Osteoblast (primary cell): ENCODE measurements at regions not wholly inside any gene's neighbourhood (a gene's known extent, or its start where the extent isn't known, plus 50 kb on each side); places are given as distances from the start of the nearest gene placed in this dataset.

Experiments
- DNase-seq: peaks from one replicate; pipeline ENCODE4 v3.0.0; 2011; ENCODE audit warnings: low spot score, mixed read lengths; ENCODE audit not compliant: insufficient read length; ENCODE audit errors: missing footprints
- H2AFZ ChIP-seq: 2 replicates; pipeline ENCODE4 v1.6.0; 2011; ENCODE audit warnings: mild to moderate bottlenecking, low read length
- H3K27ac ChIP-seq: 2 replicates; pipeline ENCODE4 v1.5.1; 2011; ENCODE audit warnings: mild to moderate bottlenecking, low read depth, low read length, moderate library complexity
- H3K27me3 ChIP-seq: 2 replicates; pipeline ENCODE4 v1.6.0; 2012; ENCODE audit warnings: mild to moderate bottlenecking, control low read depth, inconsistent platforms, low read length, moderate library complexity; ENCODE audit not compliant: insufficient read depth
- H3K36me3 ChIP-seq: 2 replicates; pipeline ENCODE4 v1.5.1; 2011; ENCODE audit warnings: mild to moderate bottlenecking, low read length, control low read depth, moderate library complexity; ENCODE audit not compliant: insufficient read depth
- H3K4me1 ChIP-seq: 2 replicates; pipeline ENCODE4 v1.5.1; 2011; ENCODE audit warnings: mild to moderate bottlenecking, low read length, control low read depth, moderate library complexity; ENCODE audit not compliant: insufficient read depth
- H3K4me2 ChIP-seq: 2 replicates; pipeline ENCODE4 v1.6.0; 2011; ENCODE audit warnings: mild to moderate bottlenecking, low read length; ENCODE audit not compliant: insufficient read depth
- H3K4me3 ChIP-seq: fragments of 200-600 bp; sonication (generic); 3 replicates; pipeline ENCODE4 v1.5.1; 2012; ENCODE audit warnings: mild to moderate bottlenecking, low read length, inconsistent platforms; ENCODE audit not compliant: insufficient read depth
- H3K79me2 ChIP-seq: 2 replicates; pipeline ENCODE4 v1.6.0; 2012; ENCODE audit warnings: mild to moderate bottlenecking, low read length, control low read depth, inconsistent platforms; ENCODE audit not compliant: insufficient read depth
- H3K9me3 ChIP-seq: 2 replicates; pipeline ENCODE4 v1.5.1; 2011; ENCODE audit warnings: low read depth, low read length, control low read depth
- H4K20me1 ChIP-seq: 2 replicates; pipeline ENCODE4 v1.6.0; 2012; ENCODE audit warnings: mild to moderate bottlenecking, low read length, control low read depth; ENCODE audit not compliant: insufficient read depth
- CTCF ChIP-seq: IDR thresholded peaks from 2 replicates; pipeline ENCODE4 v1.5.1; 2011; ENCODE audit warnings: mild to moderate bottlenecking, low read depth, low read length, moderate library complexity; ENCODE audit errors: extremely low read depth

- TF ChIP-seq CTCF: no peak
- Histone ChIP-seq H3K9me3 (no peaks in the 10 kb centered on the region), H3K4me3 (no peak overlapping the region), H3K36me3 (no peaks in the 10 kb centered on the region), H2AFZ (no peak overlapping the region), H3K79me2 (no peaks in the 10 kb centered on the region), H3K4me1 (no peaks in the 10 kb centered on the region), H3K4me2 (no peak overlapping the region), H4K20me1 (no peaks in the 10 kb centered on the region), H3K27me3 (no peaks in the 10 kb centered on the region), H3K27ac (no peak overlapping the region)
- DNase-seq: no peak
These were observed 108.2 kb downstream of the FOXD2 start for GRCh38 chr1:47545912-47546483.

- no peak overlapping the region for H2AFZ ChIP-seq
- H4K20me1 ChIP-seq: no peaks in the 10 kb centered on the region
- no peaks in the 10 kb centered on the region for H3K27me3 ChIP-seq
- no peak for TF ChIP-seq CTCF
- no peak overlapping the region for H3K27ac ChIP-seq
- no peak for DNase-seq
- H3K9me3 ChIP-seq: no peaks in the 10 kb centered on the region
- H3K79me2 ChIP-seq: no peaks in the 10 kb centered on the region
- H3K4me2 ChIP-seq: no peak overlapping the region
- no peaks in the 10 kb centered on the region for H3K36me3 ChIP-seq
- H3K4me1 ChIP-seq: no peaks in the 10 kb centered on the region
- H3K4me3 ChIP-seq: no peak overlapping the region
These were observed 110.1 kb downstream of the FOXD2 start for GRCh38 chr1:47547753-47548573.

GRCh38 chr1:47548637-47549036 is 110.8 kb downstream of the FOXD2 start:
- TF ChIP-seq CTCF: no peak
- H3K4me2 ChIP-seq: no peak overlapping the region
- no peaks in the 10 kb centered on the region for H4K20me1 ChIP-seq
- DNase-seq: no peak
- no peak overlapping the region for H2AFZ ChIP-seq
- no peaks in the 10 kb centered on the region for H3K79me2 ChIP-seq
- no peak overlapping the region for H3K4me3 ChIP-seq
- H3K27ac ChIP-seq: no peak overlapping the region
- no peaks in the 10 kb centered on the region for H3K36me3 ChIP-seq
- no peaks in the 10 kb centered on the region for H3K4me1 ChIP-seq
- no peaks in the 10 kb centered on the region for H3K27me3 ChIP-seq
- H3K9me3 ChIP-seq: no peaks in the 10 kb centered on the region

- H3K4me2 ChIP-seq: no peak overlapping the region
- no peak for TF ChIP-seq CTCF
- no peaks in the 10 kb centered on the region for H3K9me3 ChIP-seq
- no peak overlapping the region for H3K4me3 ChIP-seq
- DNase-seq: no peak
- no peak overlapping the region for H3K27ac ChIP-seq
- no peaks in the 10 kb centered on the region for H3K4me1 ChIP-seq
- no peak overlapping the region for H2AFZ ChIP-seq
- H3K27me3 ChIP-seq: no peaks in the 10 kb centered on the region
- H4K20me1 ChIP-seq: no peaks in the 10 kb centered on the region
- H3K36me3 ChIP-seq: no peaks in the 10 kb centered on the region
- H3K79me2 ChIP-seq: no peaks in the 10 kb centered on the region
These were observed 111.7 kb downstream of the FOXD2 start for GRCh38 chr1:47549532-47549931.
